OCI-LY7 (cell line): ENCODE measurements at regions not wholly inside any gene's neighbourhood (a gene's known extent, or its start where the extent isn't known, plus 50 kb on each side); places are given as distances from the start of the nearest gene placed in this dataset.

Experiments used
- EZH2phosphoT487 ChIP-seq: fragments of 200-600 bp; sonication (generic); IDR thresholded peaks from 2 replicates; pipeline ENCODE4 v1.6.1; 2018; ENCODE audit warnings: low read depth, borderline replicate concordance, mild to moderate bottlenecking, mixed run types, antibody characterized with exemption, low read length, moderate library complexity, mixed read lengths
- TF ChIP-seq, protein P1 (sequence below): fragments of 200-600 bp; sonication (generic); conservative IDR thresholded peaks from 2 replicates; pipeline ENCODE4 v1.5.1; 2014; ENCODE audit warnings: mild to moderate bottlenecking, antibody characterized with exemption, low read length, moderate library complexity, mixed read lengths

GRCh38 chr17:69679829-69680228 is 265.3 kb downstream of the MAP2K6 start:
- TF ChIP-seq, protein P1, sequence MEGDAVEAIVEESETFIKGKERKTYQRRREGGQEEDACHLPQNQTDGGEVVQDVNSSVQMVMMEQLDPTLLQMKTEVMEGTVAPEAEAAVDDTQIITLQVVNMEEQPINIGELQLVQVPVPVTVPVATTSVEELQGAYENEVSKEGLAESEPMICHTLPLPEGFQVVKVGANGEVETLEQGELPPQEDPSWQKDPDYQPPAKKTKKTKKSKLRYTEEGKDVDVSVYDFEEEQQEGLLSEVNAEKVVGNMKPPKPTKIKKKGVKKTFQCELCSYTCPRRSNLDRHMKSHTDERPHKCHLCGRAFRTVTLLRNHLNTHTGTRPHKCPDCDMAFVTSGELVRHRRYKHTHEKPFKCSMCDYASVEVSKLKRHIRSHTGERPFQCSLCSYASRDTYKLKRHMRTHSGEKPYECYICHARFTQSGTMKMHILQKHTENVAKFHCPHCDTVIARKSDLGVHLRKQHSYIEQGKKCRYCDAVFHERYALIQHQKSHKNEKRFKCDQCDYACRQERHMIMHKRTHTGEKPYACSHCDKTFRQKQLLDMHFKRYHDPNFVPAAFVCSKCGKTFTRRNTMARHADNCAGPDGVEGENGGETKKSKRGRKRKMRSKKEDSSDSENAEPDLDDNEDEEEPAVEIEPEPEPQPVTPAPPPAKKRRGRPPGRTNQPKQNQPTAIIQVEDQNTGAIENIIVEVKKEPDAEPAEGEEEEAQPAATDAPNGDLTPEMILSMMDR: no peak
- no peak for TF ChIP-seq EZH2phosphoT487
